Transverse colon (tissue), 4 donors: ENCODE measurements at regions not wholly inside any gene's neighbourhood (a gene's known extent, or its start where the extent isn't known, plus 50 kb on each side); places are given as distances from the start of the nearest gene placed in this dataset.

Source experiments
- CTCF ChIP-seq, 5 experiments: fragments of 200-600 bp in 3 of 5; fragments of 450-650 bp in 2 of 5; sonication (generic) in 3 of 5; IDR thresholded peaks; 1 replicate in 2 of 5; 2 replicates in 3 of 5; pipeline ENCODE4 v1.5.1; 2016 to 2017; ENCODE audit warnings: antibody characterized with exemption in 5 of 5, inconsistent platforms in 3 of 5, mild to moderate bottlenecking in 2 of 5, moderate library complexity in 1 of 5
- EP300 ChIP-seq: sonication (generic); formaldehyde crosslinking; IDR thresholded peaks from one replicate; pipeline ENCODE4 v1.6.1; 2017; ENCODE audit warnings: antibody characterized with exemption, low read depth
- POLR2AphosphoS5 ChIP-seq, 3 donors: sonication (generic); formaldehyde crosslinking; IDR thresholded peaks; one replicate each; pipeline ENCODE4 v1.6.1; 2016; ENCODE audit warnings: antibody characterized with exemption in 3 of 3

- TF ChIP-seq CTCF (IDR thresholded peaks at IDR 0.05) (no peak), EP300 (no peak), POLR2AphosphoS5 (IDR thresholded peaks at IDR 0.05) (no peak)
These were observed 105.6 kb upstream of the NRBF2 start for GRCh38 chr10:63027531-63027930.
